HG03039 (cell line): ENCODE measurements at regions not wholly inside any gene's neighbourhood (a gene's known extent, or its start where the extent isn't known, plus 50 kb on each side); places are given as distances from the start of the nearest gene placed in this dataset.
A peak's percentile ranks its signal among the peaks of the same experiment; 100 is the strongest.
"Not testable (repeated sequence)": the region's sequence is repeated elsewhere in the genome, so short reads cannot be mapped to it uniquely, and the experiment has no call there.

Source experiments
- ATAC-seq: cut with Tn5 transposase; IDR thresholded peaks from one replicate; pipeline ENCODE4 v1.9.1; 2021; ENCODE audit warnings: mild to moderate bottlenecking, moderate library complexity; ENCODE audit not compliant: unreplicated experiment

DNA sequence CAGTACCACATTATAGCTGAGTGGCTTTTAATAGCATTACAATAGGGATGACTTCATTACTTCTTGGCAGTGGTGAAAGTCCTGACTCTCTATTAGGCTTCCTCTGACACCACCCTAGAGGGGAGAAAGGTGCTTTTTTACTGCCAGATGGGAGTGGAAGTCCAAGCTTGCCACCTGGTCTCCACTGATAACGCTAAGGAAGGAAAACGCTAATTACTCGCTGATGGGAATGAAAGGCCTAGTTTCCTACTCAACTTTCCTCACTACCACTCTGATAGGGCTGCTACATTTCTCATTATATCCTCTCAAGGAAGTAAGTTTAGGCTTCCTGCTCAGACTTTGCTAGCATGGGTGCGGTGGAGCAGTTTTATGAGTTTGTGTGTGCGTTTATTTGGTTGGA is 62.3 kb upstream of the PAGE3 start:
- no peak for ATAC-seq

DNA sequence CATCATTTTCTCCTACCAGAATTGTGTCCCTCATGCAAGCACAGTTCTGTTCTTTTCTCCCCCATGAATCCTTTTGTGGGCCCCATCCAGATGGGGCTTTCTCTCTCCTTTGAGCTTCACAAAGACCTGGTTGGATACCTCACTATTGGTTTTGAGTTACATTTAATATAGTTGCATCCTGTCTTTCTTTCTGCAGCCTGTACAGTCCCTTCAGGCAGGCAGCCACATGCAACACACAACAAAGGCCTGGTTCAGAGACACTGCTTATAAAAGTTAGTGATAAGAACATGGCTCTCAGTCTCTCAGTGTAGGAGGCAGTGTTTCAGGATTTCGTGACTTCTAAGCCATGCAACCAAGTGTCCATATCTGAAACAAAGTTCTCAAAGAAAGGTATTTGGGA is 70.6 kb upstream of the PAGE3 start:
- ATAC-seq = no peak

DNA sequence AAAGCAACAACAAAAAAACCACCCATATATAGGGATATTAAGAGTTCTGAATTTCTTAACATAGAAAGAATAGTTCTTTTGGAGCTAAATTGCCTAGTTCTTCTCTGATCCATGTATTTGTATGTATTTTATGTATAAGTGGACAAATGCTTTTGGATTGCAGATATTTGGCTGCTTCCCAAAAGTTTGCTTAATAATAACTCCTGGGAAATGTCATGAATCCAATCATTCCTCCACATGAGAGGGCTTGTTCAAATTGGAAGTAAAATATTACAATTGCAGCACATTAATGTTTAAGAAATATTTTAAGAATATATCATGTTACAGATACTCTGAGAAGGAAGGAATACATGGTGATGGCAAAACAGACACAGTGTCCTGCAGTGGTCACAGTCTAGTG is 71.5 kb upstream of the PAGE3 start:
- no peak for ATAC-seq

DNA sequence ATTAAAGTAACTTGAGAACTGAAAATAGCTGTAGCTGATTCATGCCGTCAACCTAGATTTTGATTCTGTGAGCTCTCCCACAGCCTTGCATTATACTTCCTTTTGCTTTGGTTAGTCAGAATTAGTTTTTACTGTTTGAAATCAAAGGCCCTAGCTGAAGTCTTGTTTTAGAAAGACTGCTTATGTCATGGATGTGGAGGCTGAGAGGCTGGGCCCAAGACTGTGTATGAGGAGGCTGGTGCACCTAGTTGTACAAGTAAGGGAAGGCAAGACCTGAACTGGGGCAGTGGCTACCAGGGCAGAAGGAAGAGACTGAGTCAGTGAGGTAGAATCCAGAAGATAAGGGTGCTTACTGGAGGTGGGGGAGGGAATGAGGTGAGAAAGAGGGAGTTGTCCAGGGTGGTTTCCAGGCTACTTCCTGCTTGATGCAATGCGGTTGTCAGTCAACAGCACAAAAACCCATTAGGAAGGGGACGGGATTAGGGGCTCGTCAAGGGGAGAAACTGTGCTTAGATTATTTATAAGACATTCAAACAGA is 76.2 kb upstream of the PAGE3 start:
- no peak for ATAC-seq

DNA sequence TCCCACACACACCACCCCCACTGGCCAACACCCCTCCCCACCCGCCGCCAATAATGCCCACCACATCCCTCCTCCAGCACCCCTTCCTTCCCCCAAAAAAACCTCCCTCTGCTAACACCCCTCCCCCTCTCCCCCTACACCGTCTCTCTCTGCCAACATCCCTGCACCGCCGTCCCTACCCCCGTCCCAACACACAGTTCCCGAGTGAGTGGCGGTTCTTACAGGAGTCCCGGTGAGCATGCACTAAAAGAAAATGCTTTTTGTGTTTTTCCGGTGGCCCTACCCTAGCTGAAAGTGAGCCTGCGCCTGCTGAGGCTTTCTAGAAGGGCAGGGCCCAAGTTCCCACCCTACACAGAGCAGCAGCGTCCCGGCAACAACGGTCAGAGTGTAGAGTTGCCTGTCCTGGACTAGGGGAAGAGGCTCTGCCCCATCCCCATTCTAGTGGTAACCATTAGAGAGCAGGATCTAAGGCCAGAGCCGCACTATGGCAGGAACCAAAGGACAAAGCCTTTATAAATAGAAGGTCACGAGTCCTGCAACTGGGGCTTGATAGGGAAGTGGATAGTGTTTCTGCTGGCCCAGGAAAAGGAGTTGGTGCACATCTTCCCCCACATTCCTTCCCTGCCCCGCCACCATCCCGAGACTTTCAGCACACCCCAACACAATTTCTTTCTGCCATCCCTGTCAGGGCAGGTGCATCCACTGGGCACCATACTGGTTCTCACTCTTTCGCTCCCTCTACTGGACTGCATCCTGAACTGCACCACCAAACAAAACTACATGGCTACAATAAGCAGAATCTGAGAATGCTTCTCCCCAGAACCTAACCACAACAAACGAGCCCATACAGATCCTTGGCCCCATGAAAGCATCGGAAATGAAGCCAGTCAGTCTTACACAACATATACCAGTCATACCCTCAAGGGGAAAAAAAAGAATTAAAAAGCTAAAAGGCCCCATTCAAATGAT is 78.1 kb upstream of the PAGE3 start:
- ATAC-seq = peak; percentile 62

DNA sequence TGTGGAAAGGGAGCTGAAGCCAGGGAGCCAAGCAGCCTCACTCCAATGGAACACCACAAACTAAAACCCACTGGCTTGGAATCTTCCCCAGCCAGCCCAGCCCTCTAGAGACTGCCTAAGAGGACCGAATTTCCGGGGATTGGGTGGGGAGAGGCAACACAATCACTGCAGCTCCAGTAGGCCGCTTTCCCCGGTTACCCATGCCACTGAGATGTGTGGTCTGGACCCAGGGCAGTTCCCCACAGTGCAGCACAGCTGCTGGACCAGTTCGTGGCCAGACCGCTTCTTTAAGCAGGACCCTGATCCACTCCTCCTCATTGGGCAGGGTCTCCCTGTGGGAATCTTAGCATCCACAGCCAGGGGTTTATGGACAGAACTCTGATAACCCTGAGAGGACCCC is 91.9 kb upstream of the PAGE3 start:
- no peak for ATAC-seq

DNA sequence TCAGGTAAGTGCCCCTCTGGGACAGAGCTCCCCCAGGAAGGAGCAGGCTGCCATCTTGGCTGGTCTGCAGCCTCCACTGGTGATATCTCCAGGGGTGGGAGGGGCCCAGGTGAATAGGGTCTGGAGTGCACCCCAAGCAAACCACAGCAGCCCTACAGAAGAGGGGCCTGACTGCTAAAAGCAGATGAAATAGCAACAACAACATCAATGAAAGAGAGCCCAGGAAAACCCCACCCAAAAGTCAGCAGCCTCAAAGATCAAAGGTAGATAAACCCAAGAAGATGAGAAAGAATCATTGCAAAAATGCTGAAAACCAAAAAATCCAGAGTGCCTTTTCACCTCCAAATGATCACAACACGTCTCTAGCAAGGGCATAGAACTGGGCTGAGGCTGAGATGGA is 92.5 kb upstream of the PAGE3 start:
- ATAC-seq = no peak

DNA sequence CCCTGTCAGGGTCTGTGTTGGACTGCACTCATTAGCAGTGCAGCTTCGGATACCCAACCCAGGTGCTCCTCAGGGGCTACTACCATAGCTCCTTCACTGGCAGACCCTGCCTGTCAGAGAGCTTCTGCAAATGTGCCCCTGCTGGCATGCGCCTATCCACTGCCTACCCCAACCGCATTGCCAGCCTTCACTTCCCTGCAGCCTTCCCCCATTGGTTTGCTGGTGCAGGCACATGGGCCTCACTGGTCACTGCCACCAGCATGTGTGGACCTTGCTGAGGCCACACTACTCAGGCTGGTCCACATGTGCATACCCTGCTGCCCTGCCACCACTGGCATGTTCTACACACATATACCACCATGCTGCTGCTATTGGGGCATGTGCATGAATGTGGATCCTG is 72.5 kb upstream of the MAGEH1 start:
- no peak for ATAC-seq

DNA sequence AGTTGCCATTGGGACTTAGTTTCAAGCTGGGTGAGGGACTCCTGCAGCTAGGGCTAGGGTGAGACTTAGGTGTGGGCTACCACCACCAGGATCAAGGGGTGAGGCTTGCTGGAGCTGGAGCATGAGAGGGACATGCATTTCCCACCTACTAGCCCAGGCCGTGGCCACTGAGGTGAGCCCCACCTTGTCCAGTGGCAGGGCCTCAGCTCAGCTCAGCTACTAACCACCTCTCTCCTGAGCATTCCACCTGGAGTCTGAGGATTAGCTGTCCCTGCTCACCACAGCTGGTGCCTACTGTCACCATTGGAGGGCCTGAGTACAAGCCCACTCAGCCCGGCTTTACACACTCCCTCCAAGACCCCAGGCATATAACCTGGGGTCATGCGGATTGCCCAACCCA is 62.6 kb upstream of the MAGEH1 start:
- no peak for ATAC-seq

DNA sequence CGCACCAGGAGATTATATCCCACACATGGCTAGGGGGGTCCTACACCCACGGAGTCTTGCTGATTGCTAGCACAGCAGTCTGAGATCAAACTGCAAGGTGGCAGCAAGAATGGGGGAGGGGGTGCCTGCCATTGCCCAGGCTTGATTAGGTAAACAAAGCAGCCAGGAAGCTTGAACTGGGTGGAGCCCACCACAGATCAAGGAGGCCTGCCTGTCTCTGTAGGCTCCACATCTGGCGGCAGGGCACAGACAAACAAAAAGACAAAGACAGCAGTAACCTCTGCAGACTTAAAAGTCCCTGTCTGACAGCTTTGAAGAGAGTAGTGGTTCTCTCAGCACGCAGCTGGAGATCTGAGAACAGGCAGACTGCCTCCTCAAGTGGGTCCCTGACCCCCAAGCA is 55.1 kb upstream of the MAGEH1 start:
- not testable (repeated sequence) for ATAC-seq
